HG03159 (cell line): ENCODE measurements at regions not wholly inside any gene's neighbourhood (a gene's known extent, or its start where the extent isn't known, plus 50 kb on each side); places are given as distances from the start of the nearest gene placed in this dataset.

ENCODE experiments used
- ATAC-seq: cut with Tn5 transposase; IDR thresholded peaks from one replicate; pipeline ENCODE4 v1.9.1; 2021; ENCODE audit warnings: mild to moderate bottlenecking, moderate library complexity; ENCODE audit not compliant: unreplicated experiment

DNA sequence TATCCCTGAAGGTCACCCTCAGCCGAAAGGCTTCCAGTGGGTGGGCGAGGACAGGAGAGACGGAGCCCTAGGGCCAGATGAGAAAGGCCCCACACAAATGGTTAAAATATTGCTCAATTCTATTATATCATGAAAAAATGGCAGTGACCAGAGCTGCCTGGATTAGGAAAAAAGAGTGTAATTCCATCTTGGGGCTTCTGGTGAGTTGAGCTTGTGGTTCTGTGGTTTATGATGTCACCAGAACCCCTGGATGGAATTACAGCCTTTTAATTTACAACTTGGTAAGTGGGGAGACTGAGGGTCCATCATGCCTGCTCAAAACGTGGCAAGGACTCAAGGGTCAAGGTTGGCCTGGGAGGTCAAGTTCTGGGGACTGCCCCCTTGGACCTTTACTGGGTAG lies 55.5 kb upstream of the STC2 start:
- ATAC-seq, result no peak

DNA sequence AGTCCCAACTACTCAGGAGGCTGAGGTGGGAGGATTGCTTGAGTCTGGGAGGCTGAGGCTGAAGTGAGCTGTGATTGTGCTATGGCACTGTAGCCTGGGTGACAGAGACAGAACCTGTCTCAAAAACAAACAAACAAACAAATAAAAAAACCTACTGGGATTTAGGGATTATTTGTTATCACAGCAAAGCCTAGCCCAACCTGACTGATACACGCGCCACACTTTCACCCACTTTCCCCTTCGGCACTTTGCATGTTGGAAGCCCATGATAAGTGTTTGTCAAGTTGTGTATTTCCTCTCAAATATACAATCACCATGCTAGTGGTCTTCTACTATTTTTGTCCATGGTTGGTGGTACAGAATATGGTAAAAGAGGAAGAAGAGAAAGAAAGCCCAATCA lies 50.5 kb upstream of the STC2 start:
- ATAC-seq, result no peak
